OCI-LY7 (cell line): ENCODE measurements at regions not wholly inside any gene's neighbourhood (a gene's known extent, or its start where the extent isn't known, plus 50 kb on each side); places are given as distances from the start of the nearest gene placed in this dataset.

ENCODE experiments used
- BruUV-seq: library from RNA; stranded (reverse); fragments of 400-500 nt; replicated peaks from 2 replicates; lab custom pipeline; 2021; lab: Mats Ljungman, UMichigan
- CTCF ChIA-PET: fragments of 300-600 bp; sonication (Branson Sonifier 250); formaldehyde crosslinking; loops from one replicate; lab custom pipeline; 2022; ENCODE audit warnings: antibody characterized with exemption; ENCODE audit not compliant: unreplicated experiment; lab: Charles Lee
- POLR2A ChIA-PET: fragments of 300-600 bp; sonication (Branson Sonifier 250); formaldehyde crosslinking; loops from one replicate; lab custom pipeline; 2022; ENCODE audit warnings: antibody characterized with exemption; lab: Charles Lee
- DNase-seq: peaks from one replicate; pipeline ENCODE4 v3.0.0-alpha.2; 2015; ENCODE audit warnings: low spot score
- H2AFZ ChIP-seq: fragments of 200-600 bp; sonication (generic), shearing (Covaris generic); 2 replicates; pipeline ENCODE4 v1.6.1; 2014; ENCODE audit warnings: mild to moderate bottlenecking, antibody characterized with exemption, low read length, moderate library complexity
- H3K27ac ChIP-seq: fragments of 200-600 bp; sonication (generic); 2 replicates; pipeline ENCODE4 v1.5.1; 2014; ENCODE audit warnings: mixed run types, low read depth, mild to moderate bottlenecking, moderate library complexity, low read length, inconsistent platforms; ENCODE audit not compliant: poor library complexity, severe bottlenecking
- H3K36me3 ChIP-seq: fragments of 200-600 bp; sonication (generic); 2 replicates; pipeline ENCODE4 v1.6.1; 2014; ENCODE audit warnings: mild to moderate bottlenecking, antibody characterized with exemption, low read length, moderate library complexity, mixed read lengths; ENCODE audit not compliant: insufficient read depth
- H3K4me1 ChIP-seq: fragments of 200-600 bp; sonication (generic); 2 replicates; pipeline ENCODE4 v1.5.1; 2014; ENCODE audit warnings: mild to moderate bottlenecking, low read length; ENCODE audit not compliant: insufficient read depth, poor library complexity, severe bottlenecking
- H3K4me2 ChIP-seq: fragments of 200-600 bp; sonication (generic); 2 replicates; pipeline ENCODE4 v1.6.1; 2014; ENCODE audit warnings: mild to moderate bottlenecking, low read length
- H3K4me3 ChIP-seq: fragments of 200-600 bp; sonication (generic); 2 replicates; pipeline ENCODE4 v1.5.1; 2014; ENCODE audit warnings: mild to moderate bottlenecking, low read depth, low read length; ENCODE audit not compliant: poor library complexity, severe bottlenecking
- H3K79me2 ChIP-seq: fragments of 200-600 bp; sonication (generic); 2 replicates; pipeline ENCODE4 v1.6.1; 2016; ENCODE audit warnings: low read depth, mild to moderate bottlenecking, low read length, moderate library complexity, mixed read lengths; ENCODE audit not compliant: insufficient read depth
- H3K9me2 ChIP-seq: fragments of 200-600 bp; sonication (generic); 2 replicates; pipeline ENCODE4 v1.6.1; 2016; ENCODE audit warnings: mild to moderate bottlenecking, low read length, mixed read lengths; ENCODE audit not compliant: insufficient read depth
- H3K9me3 ChIP-seq: fragments of 200-600 bp; sonication (generic); 2 replicates; pipeline ENCODE4 v1.6.1; 2014; ENCODE audit warnings: mild to moderate bottlenecking, mixed run types, low read length, mixed read lengths
- H4K20me1 ChIP-seq: fragments of 200-600 bp; sonication (generic); 2 replicates; pipeline ENCODE4 v1.6.1; 2014; ENCODE audit warnings: mild to moderate bottlenecking, antibody characterized with exemption, low read length, moderate library complexity, mixed read lengths; ENCODE audit not compliant: insufficient read depth
- EZH2phosphoT487 ChIP-seq: fragments of 200-600 bp; sonication (generic); IDR thresholded peaks from 2 replicates; pipeline ENCODE4 v1.6.1; 2018; ENCODE audit warnings: low read depth, borderline replicate concordance, mild to moderate bottlenecking, mixed run types, antibody characterized with exemption, low read length, moderate library complexity, mixed read lengths
- intact Hi-C: fragments of 100-400 bp; cut with micrococcal nuclease; formaldehyde crosslinking; loops from one replicate; pipeline ENCODE4 v1.10.0; 2022; ENCODE audit not compliant: unreplicated experiment
- TF ChIP-seq, protein P1 (sequence below): fragments of 200-600 bp; sonication (generic); conservative IDR thresholded peaks from 2 replicates; pipeline ENCODE4 v1.5.1; 2014; ENCODE audit warnings: mild to moderate bottlenecking, antibody characterized with exemption, low read length, moderate library complexity, mixed read lengths

DNA sequence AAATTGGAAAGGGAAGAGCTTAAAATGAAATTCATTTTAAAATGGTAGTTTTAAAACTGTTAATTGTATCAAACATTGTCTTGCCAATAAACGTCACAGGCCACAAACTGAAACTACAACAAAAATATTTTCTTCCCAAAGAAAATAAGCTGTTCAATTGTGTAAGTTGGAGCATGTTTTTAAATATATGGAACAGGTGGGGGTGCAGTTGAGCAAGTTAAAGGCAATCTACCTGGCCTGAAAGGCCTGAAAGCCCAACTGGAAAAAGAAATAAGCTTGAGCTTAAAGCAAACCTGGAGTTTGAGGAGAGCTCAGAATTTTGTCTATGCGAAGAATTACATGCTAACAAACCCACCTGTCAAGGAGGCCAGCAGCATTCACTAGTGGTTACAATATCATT is 439.5 kb downstream of the ACTL7B start:
- CTCF ChIA-PET, result no interaction called here
- Histone ChIP-seq H3K9me2 (no peaks in the 10 kb centered on the region), H3K4me1 (no peaks in the 10 kb centered on the region), H3K79me2 (no peaks in the 10 kb centered on the region), H3K4me3 (no peak overlapping the region), H3K9me3 (no peaks in the 10 kb centered on the region), H4K20me1 (no peaks in the 10 kb centered on the region), H3K36me3 (no peaks in the 10 kb centered on the region), H2AFZ (no peak overlapping the region), H3K4me2 (no peak overlapping the region), H3K27ac (no peak overlapping the region)
- DNase-seq, result no peak
- no peak for TF ChIP-seq EZH2phosphoT487
- BruUV-seq, result no TSS peak
- intact Hi-C loops, result no loop called here
- POLR2A ChIA-PET, result no interaction called here

- intact Hi-C loops, result no loop called here
- H3K9me3 ChIP-seq, result no peaks in the 10 kb centered on the region
- no peak overlapping the region for H2AFZ ChIP-seq
- no peaks in the 10 kb centered on the region for H3K79me2 ChIP-seq
- H3K4me1 ChIP-seq, result no peaks in the 10 kb centered on the region
- H3K4me2 ChIP-seq, result no peak overlapping the region
- H3K36me3 ChIP-seq, result no peaks in the 10 kb centered on the region
- H4K20me1 ChIP-seq, result no peaks in the 10 kb centered on the region
- no peak overlapping the region for H3K27ac ChIP-seq
- no peak for TF ChIP-seq EZH2phosphoT487
- TF ChIP-seq, protein P1, sequence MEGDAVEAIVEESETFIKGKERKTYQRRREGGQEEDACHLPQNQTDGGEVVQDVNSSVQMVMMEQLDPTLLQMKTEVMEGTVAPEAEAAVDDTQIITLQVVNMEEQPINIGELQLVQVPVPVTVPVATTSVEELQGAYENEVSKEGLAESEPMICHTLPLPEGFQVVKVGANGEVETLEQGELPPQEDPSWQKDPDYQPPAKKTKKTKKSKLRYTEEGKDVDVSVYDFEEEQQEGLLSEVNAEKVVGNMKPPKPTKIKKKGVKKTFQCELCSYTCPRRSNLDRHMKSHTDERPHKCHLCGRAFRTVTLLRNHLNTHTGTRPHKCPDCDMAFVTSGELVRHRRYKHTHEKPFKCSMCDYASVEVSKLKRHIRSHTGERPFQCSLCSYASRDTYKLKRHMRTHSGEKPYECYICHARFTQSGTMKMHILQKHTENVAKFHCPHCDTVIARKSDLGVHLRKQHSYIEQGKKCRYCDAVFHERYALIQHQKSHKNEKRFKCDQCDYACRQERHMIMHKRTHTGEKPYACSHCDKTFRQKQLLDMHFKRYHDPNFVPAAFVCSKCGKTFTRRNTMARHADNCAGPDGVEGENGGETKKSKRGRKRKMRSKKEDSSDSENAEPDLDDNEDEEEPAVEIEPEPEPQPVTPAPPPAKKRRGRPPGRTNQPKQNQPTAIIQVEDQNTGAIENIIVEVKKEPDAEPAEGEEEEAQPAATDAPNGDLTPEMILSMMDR, result no peak
- no peak overlapping the region for H3K4me3 ChIP-seq
- ChIA-PET POLR2A (interaction anchor here (0.7 kb wide), 2 partner anchors 14 to 885 kb away, joined by 4 read pairs; no protein-coding TSS in a partner anchor), CTCF (no interaction called here)
- no peaks in the 10 kb centered on the region for H3K9me2 ChIP-seq
- no TSS peak for BruUV-seq
- no peak for DNase-seq
Measured at GRCh38 chr9:108413809-108414208, 442.0 kb downstream of the ACTL7B start.

DNA sequence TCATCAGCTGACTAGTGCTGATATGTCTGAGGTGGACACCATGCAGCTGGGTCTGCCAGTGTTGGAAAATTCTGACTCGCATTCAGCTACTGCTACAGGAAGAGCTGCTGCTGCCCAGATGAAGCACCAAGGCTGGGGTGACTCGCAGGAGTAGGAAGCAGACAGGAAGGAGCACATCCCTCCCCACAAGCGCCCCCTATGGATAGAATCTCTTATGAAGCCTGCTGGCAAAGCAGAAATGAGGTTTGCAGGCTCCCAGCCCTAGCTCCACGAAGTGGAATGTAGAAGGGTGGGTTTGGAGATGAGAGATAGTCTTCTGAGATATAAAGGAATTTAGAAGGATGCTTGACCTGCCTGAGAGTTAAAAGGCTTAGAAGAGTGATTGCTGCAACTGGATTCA is 443.0 kb downstream of the ACTL7B start:
- CTCF ChIA-PET, result no interaction called here

More for the DNA sequence above, 443.0 kb downstream of the ACTL7B start:
- H3K4me2 ChIP-seq, result no peak overlapping the region
- no peaks in the 10 kb centered on the region for H3K36me3 ChIP-seq
- H3K27ac ChIP-seq, result no peak overlapping the region
- no peak overlapping the region for H3K4me3 ChIP-seq
- no peak overlapping the region for H2AFZ ChIP-seq
- no peaks in the 10 kb centered on the region for H3K79me2 ChIP-seq
- POLR2A ChIA-PET, result no interaction called here
- no peak for TF ChIP-seq EZH2phosphoT487
- TF ChIP-seq, protein P1, result peak; percentile 48
- BruUV-seq, result no TSS peak
- intact Hi-C loops, result no loop called here
- H4K20me1 ChIP-seq, result no peaks in the 10 kb centered on the region
- no peaks in the 10 kb centered on the region for H3K9me3 ChIP-seq
- no peaks in the 10 kb centered on the region for H3K4me1 ChIP-seq
- peak; percentile 4 for DNase-seq
- no peaks in the 10 kb centered on the region for H3K9me2 ChIP-seq
